CD14-positive monocyte (primary cell): ENCODE measurements at regions not wholly inside any gene's neighbourhood (a gene's known extent, or its start where the extent isn't known, plus 50 kb on each side); places are given as distances from the start of the nearest gene placed in this dataset.

Source experiments
- DNase-seq, 3 donors: peaks; one replicate each; pipeline ENCODE4 v3.0.0-alpha.2; 2011 to 2022
- H2AFZ ChIP-seq: 2 replicates; pipeline ENCODE4 v1.6.0; 2012; ENCODE audit warnings: mild to moderate bottlenecking, low read depth, low read length, inconsistent platforms; ENCODE audit not compliant: insufficient read depth, poor library complexity, severe bottlenecking
- H3K27ac ChIP-seq, 2 donors: 1 replicate in 1 of 2; 2 replicates in 1 of 2; pipeline ENCODE4 v1.5.1; 2012 to 2013; ENCODE audit warnings: low read length in 2 of 2, control low read depth in 1 of 2, inconsistent platforms in 1 of 2, low read depth in 1 of 2, mild to moderate bottlenecking in 1 of 2
- H3K27me3 ChIP-seq, 2 donors: one replicate each; pipeline versions ENCODE4 v1.6.0 to v1.6.1; 2011 to 2013; ENCODE audit warnings: low read length in 2 of 2; ENCODE audit not compliant: control insufficient read depth in 2 of 2, insufficient read depth in 2 of 2
- H3K36me3 ChIP-seq, 2 donors: replicated peaks in 1 of 2; 1 replicate in 1 of 2; 2 replicates in 1 of 2; pipeline versions ENCODE4 v1.5.1 to v1.6.1; 2012 to 2013; ENCODE audit warnings: low read length in 2 of 2, control low read depth in 1 of 2, inconsistent platforms in 1 of 2, mild to moderate bottlenecking in 1 of 2; ENCODE audit not compliant: insufficient read depth in 2 of 2, control insufficient read depth in 1 of 2
- H3K4me1 ChIP-seq, 2 donors: 1 replicate in 1 of 2; 2 replicates in 1 of 2; pipeline versions ENCODE4 v1.5.1 to v1.6.1; 2012 to 2013; ENCODE audit warnings: low read length in 2 of 2, control low read depth in 1 of 2, inconsistent platforms in 1 of 2, mild to moderate bottlenecking in 1 of 2, moderate library complexity in 1 of 2; ENCODE audit not compliant: insufficient read depth in 2 of 2, control insufficient read depth in 1 of 2
- H3K4me2 ChIP-seq: replicated peaks from 2 replicates; pipeline ENCODE3; 2012; ENCODE audit warnings: low read length, moderate library complexity, mild to moderate bottlenecking; ENCODE audit not compliant: poor library complexity, severe bottlenecking; ENCODE audit errors: extremely low read depth
- H3K4me3 ChIP-seq, 3 experiments: fragments of 200-600 bp in 1 of 3; sonication (generic) in 1 of 3; replicated peaks in 1 of 3; 1 replicate in 2 of 3; 2 replicates in 1 of 3; pipeline ENCODE4 v1.5.1; 2011 to 2013; ENCODE audit warnings: low read length in 3 of 3, mild to moderate bottlenecking in 3 of 3, control low read depth in 2 of 3, low read depth in 2 of 3, inconsistent platforms in 1 of 3, moderate library complexity in 1 of 3
- H3K79me2 ChIP-seq: 2 replicates; pipeline ENCODE4 v1.6.0; 2012; ENCODE audit warnings: mild to moderate bottlenecking, control low read depth, inconsistent platforms, low read length, moderate library complexity; ENCODE audit not compliant: insufficient read depth
- H3K9ac ChIP-seq: 2 replicates; pipeline ENCODE4 v1.6.0; 2017; ENCODE audit warnings: low read length, mild to moderate bottlenecking; ENCODE audit not compliant: insufficient read depth, poor library complexity, severe bottlenecking
- H3K9me3 ChIP-seq, 2 donors: replicated peaks in 1 of 2; 1 replicate in 1 of 2; 2 replicates in 1 of 2; pipeline versions ENCODE4 v1.5.1 to v1.6.1; 2012 to 2013; ENCODE audit warnings: low read length in 2 of 2, control low read depth in 1 of 2; ENCODE audit not compliant: control insufficient read depth in 1 of 2, insufficient read depth in 1 of 2
- H4K20me1 ChIP-seq: 2 replicates; pipeline ENCODE4 v1.6.0; 2012; ENCODE audit warnings: mild to moderate bottlenecking, low read length, control low read depth, moderate library complexity; ENCODE audit not compliant: insufficient read depth
- H3K27ac Mint-ChIP-seq, 7 donors: one replicate each; pipeline ENCODE4 v1.8.0; 2020; ENCODE audit warnings: mild to moderate bottlenecking in 7 of 7, mixed read lengths in 7 of 7, moderate library complexity in 6 of 7, inconsistent platforms in 2 of 7
- H3K27me3 Mint-ChIP-seq, 3 donors: one replicate each; pipeline ENCODE4 v1.8.0; 2021 to 2022; ENCODE audit warnings: low read depth in 3 of 3, mild to moderate bottlenecking in 3 of 3, mixed read lengths in 3 of 3, moderate library complexity in 3 of 3, inconsistent platforms in 1 of 3
- H3K36me3 Mint-ChIP-seq, 2 donors: one replicate each; pipeline ENCODE4 v1.8.0; 2020; ENCODE audit warnings: mixed read lengths in 2 of 2, inconsistent platforms in 1 of 2, mild to moderate bottlenecking in 1 of 2
- H3K4me1 Mint-ChIP-seq: one replicate; pipeline ENCODE4 v1.8.0; 2020; ENCODE audit warnings: mild to moderate bottlenecking, mixed read lengths
- H3K4me3 Mint-ChIP-seq, 2 donors: one replicate each; pipeline ENCODE4 v1.8.0; 2020; ENCODE audit warnings: mild to moderate bottlenecking in 2 of 2, mixed read lengths in 2 of 2, moderate library complexity in 1 of 2
- H3K9me3 Mint-ChIP-seq, 7 donors: one replicate each; pipeline ENCODE4 v1.8.0; 2020 to 2022; ENCODE audit warnings: mixed read lengths in 7 of 7, mild to moderate bottlenecking in 6 of 7, moderate library complexity in 6 of 7, inconsistent platforms in 2 of 7
- WGBS: methylation state at CpG from one replicate; pipeline ENCODE4 v1.1.5; 2013; ENCODE audit warnings: missing lambda C conversion rate; ENCODE audit not compliant: insufficient coverage; 5-methylcytosine and 5-hydroxymethylcytosine counted together
- intact Hi-C, 2 donors: fragments of 100-400 bp; cut with micrococcal nuclease; formaldehyde crosslinking; loops; one replicate each; pipeline versions ENCODE4 v1.15.0 to v1.15.1; 2023
- TF ChIP-seq, protein P1 (sequence below): fragments of 200-600 bp; IDR thresholded peaks from one replicate; pipeline ENCODE4 v1.8.0; 2022; ENCODE audit warnings: antibody characterized with exemption, mild to moderate bottlenecking

DNA sequence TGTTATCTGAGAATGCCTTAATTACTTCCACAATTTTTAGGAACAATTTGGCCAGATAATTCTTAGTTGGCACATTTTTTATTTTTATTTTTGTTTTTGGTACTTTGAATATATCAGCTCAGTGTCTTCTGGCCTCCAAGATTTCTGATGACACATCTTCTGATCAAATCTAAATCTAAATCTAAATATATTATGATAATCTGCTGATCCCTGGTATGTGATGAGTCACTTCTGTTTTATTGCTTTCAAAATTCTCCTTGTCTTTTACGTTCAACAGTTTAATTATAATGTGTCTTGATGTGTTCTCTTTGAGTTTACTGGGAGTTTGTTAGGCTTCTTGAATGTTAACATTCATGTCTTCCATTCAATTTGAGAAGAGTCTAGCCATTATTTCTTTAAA is 436.8 kb downstream of the CDH9 start:
- H3K9me3 Mint-ChIP-seq, result peaks cover 0 to 4% (median 2%) of the 10 kb centered on the region in 7 donors
- H3K27me3 ChIP-seq, result no peaks in the 10 kb centered on the region
- no peak overlapping the region for H3K9ac ChIP-seq
- peaks cover 4 to 5% of the 10 kb centered on the region in 2 donors for H3K9me3 ChIP-seq
- DNase-seq, result no peak
- H3K4me2 ChIP-seq, result no peak overlapping the region
- H4K20me1 ChIP-seq, result no peaks in the 10 kb centered on the region
- no peaks in the 10 kb centered on the region for H3K36me3 Mint-ChIP-seq
- TF ChIP-seq, protein P1, sequence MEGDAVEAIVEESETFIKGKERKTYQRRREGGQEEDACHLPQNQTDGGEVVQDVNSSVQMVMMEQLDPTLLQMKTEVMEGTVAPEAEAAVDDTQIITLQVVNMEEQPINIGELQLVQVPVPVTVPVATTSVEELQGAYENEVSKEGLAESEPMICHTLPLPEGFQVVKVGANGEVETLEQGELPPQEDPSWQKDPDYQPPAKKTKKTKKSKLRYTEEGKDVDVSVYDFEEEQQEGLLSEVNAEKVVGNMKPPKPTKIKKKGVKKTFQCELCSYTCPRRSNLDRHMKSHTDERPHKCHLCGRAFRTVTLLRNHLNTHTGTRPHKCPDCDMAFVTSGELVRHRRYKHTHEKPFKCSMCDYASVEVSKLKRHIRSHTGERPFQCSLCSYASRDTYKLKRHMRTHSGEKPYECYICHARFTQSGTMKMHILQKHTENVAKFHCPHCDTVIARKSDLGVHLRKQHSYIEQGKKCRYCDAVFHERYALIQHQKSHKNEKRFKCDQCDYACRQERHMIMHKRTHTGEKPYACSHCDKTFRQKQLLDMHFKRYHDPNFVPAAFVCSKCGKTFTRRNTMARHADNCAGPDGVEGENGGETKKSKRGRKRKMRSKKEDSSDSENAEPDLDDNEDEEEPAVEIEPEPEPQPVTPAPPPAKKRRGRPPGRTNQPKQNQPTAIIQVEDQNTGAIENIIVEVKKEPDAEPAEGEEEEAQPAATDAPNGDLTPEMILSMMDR, result no peak
- H3K27me3 Mint-ChIP-seq, result no peaks in the 10 kb centered on the region
- no peak overlapping the region for H2AFZ ChIP-seq
- H3K79me2 ChIP-seq, result no peaks in the 10 kb centered on the region
- no peaks in the 10 kb centered on the region for H3K4me1 Mint-ChIP-seq
- WGBS, result no CpG with 5 or more reads among the region's 1 CpG
- no peaks in the 10 kb centered on the region for H3K4me1 ChIP-seq
- no peak overlapping the region for H3K27ac ChIP-seq
- intact Hi-C loops, result no loop called here
- no peaks in the 10 kb centered on the region for H3K36me3 ChIP-seq
- H3K4me3 Mint-ChIP-seq, result no peak overlapping the region
- H3K4me3 ChIP-seq, result no peak overlapping the region
- no peak overlapping the region for H3K27ac Mint-ChIP-seq

DNA sequence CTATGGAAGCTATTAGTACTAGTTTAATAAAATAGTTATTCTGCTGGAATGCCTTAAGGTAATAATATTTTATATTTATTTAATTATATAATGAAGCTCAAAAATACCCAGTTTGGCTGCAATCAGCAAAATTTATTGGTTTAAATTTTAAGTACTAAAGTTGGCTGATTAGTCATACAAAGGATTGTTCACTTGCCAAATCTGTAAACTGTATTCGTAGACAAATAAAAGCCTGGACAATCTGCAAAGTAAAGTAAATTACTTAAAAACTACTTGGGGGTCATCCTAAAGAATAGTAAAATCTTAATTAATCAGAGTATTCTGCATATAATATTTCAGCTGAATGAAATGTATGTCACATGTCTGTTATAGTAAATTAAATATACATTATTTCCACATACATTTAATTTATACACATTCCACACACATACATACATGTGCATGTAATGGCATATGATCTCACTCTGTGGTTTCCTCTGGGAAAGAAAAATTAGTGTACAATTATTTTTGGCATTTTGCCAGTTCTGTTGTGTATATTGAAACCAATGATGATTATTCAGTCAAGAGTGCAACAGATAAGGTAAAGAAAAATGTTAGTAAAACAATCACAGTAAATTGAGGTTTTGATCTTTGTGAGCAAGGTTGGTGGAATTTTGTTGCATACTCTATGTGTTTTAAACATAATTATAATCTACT is 455.9 kb downstream of the CDH9 start:
- Mint-ChIP-seq H3K36me3 (no peaks in the 10 kb centered on the region), H3K4me1 (no peaks in the 10 kb centered on the region), H3K4me3 (no peak overlapping the region), H3K9me3 (peaks cover 0 to 6% (median 2%) of the 10 kb centered on the region in 7 donors), H3K27me3 (no peaks in the 10 kb centered on the region), H3K27ac (no peak overlapping the region)
- no peak overlapping the region for H3K9ac ChIP-seq
- H3K4me1 ChIP-seq, result no peaks in the 10 kb centered on the region
- no peaks in the 10 kb centered on the region for H3K9me3 ChIP-seq
- H3K4me3 ChIP-seq, result no peak overlapping the region
- TF ChIP-seq, protein P1, result no peak
- H3K79me2 ChIP-seq, result no peaks in the 10 kb centered on the region
- DNase-seq, result no peak
- WGBS, result no CpG with 5 or more reads among the region's 1 CpG
- H3K36me3 ChIP-seq, result no peaks in the 10 kb centered on the region
- no peak overlapping the region for H3K4me2 ChIP-seq
- H3K27ac ChIP-seq, result no peak overlapping the region
- H4K20me1 ChIP-seq, result no peaks in the 10 kb centered on the region
- H3K27me3 ChIP-seq, result no peaks in the 10 kb centered on the region
- no peak overlapping the region for H2AFZ ChIP-seq
- intact Hi-C loops, result no loop called here
